Bronchial epithelial cell (primary cell): ENCODE measurements at regions not wholly inside any gene's neighbourhood (a gene's known extent, or its start where the extent isn't known, plus 50 kb on each side); places are given as distances from the start of the nearest gene placed in this dataset.

Source experiments
- DNase-seq: peaks from one replicate; pipeline ENCODE4 v3.0.0-alpha.2; 2010; ENCODE audit warnings: low read depth
- FAIRE-seq: peaks from 2 replicates; lab custom pipeline; 2011; peaks lifted over from hg19 to GRCh38; lab: Jason Lieb, UNC
- H3K27me3 ChIP-seq: 2 replicates; pipeline ENCODE4 v1.5.1; 2011; ENCODE audit warnings: low read length; ENCODE audit not compliant: control insufficient read depth, insufficient read depth
- H3K36me3 ChIP-seq: 2 replicates; pipeline ENCODE4 v1.5.1; 2011; ENCODE audit warnings: low read length; ENCODE audit not compliant: control insufficient read depth, insufficient read depth
- H3K4me3 ChIP-seq: 2 replicates; pipeline ENCODE4 v1.5.1; 2011; ENCODE audit warnings: mild to moderate bottlenecking, low read depth, low read length, control low read depth
- CTCF ChIP-seq: IDR thresholded peaks from 2 replicates; pipeline ENCODE4 v1.5.1; 2011; ENCODE audit warnings: mild to moderate bottlenecking, moderate library complexity, low read length, control low read depth, inconsistent platforms; ENCODE audit not compliant: insufficient read depth, severe bottlenecking

GRCh38 chr12:41801261-41801660 is 343.4 kb downstream of the GXYLT1 start:
- H3K36me3 ChIP-seq: no peaks in the 10 kb centered on the region
- TF ChIP-seq CTCF: no peak
- FAIRE-seq (no peak), DNase-seq (no peak)
- no peak overlapping the region for H3K4me3 ChIP-seq
- no peaks in the 10 kb centered on the region for H3K27me3 ChIP-seq

GRCh38 chr12:41799671-41800070 is 345.0 kb downstream of the GXYLT1 start:
- TF ChIP-seq CTCF: no peak
- Histone ChIP-seq H3K27me3 (no peaks in the 10 kb centered on the region), H3K36me3 (no peaks in the 10 kb centered on the region), H3K4me3 (no peak overlapping the region)
- DNase-seq (no peak), FAIRE-seq (no peak)

- Histone ChIP-seq H3K4me3 (no peak overlapping the region), H3K36me3 (no peaks in the 10 kb centered on the region), H3K27me3 (no peaks in the 10 kb centered on the region)
- FAIRE-seq (no peak), DNase-seq (no peak)
- TF ChIP-seq CTCF: no peak
These were observed 348.8 kb downstream of the GXYLT1 start for GRCh38 chr12:41795910-41796309.

- Histone ChIP-seq H3K36me3 (no peaks in the 10 kb centered on the region), H3K4me3 (no peak overlapping the region), H3K27me3 (no peaks in the 10 kb centered on the region)
- DNase-seq (no peak), FAIRE-seq (peak; percentile 18)
- no peak for TF ChIP-seq CTCF
These were observed 349.5 kb downstream of the GXYLT1 start for GRCh38 chr12:41795051-41795600.

GRCh38 chr12:41794336-41794735 is 350.3 kb downstream of the GXYLT1 start:
- no peak for TF ChIP-seq CTCF
- FAIRE-seq (no peak), DNase-seq (no peak)
- H3K36me3 ChIP-seq: no peaks in the 10 kb centered on the region
- no peaks in the 10 kb centered on the region for H3K27me3 ChIP-seq
- no peak overlapping the region for H3K4me3 ChIP-seq

GRCh38 chr12:41784957-41785356 is 359.7 kb downstream of the GXYLT1 start:
- TF ChIP-seq CTCF: no peak
- H3K4me3 ChIP-seq: no peak overlapping the region
- no peaks in the 10 kb centered on the region for H3K27me3 ChIP-seq
- no peaks in the 10 kb centered on the region for H3K36me3 ChIP-seq
- DNase-seq (no peak), FAIRE-seq (no peak)
